HG02798 (cell line): ENCODE measurements at regions not wholly inside any gene's neighbourhood (a gene's known extent, or its start where the extent isn't known, plus 50 kb on each side); places are given as distances from the start of the nearest gene placed in this dataset.

Experiments
- ATAC-seq: cut with Tn5 transposase; IDR thresholded peaks from one replicate; pipeline ENCODE4 v1.9.1; 2021; ENCODE audit warnings: mild to moderate bottlenecking; ENCODE audit not compliant: unreplicated experiment, poor library complexity

DNA sequence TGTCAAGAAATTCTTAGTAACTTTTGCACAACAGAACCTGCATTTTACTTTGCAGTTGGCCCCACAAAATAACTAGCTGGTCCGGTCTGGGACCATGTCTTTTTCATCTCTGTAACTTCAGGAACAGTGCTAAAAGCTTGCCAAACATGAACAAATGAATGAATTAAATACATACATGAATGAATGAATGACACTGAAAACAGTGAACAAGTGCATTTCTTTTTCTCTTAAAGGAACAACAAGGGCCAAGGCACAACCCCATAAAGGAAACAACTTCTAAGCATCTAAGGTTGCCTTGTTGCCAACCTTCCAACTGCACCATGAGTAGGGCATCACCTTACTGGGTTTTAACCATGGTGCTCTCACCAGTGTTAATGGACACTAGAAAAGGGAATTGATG is 534.4 kb upstream of the PKN2 start:
- ATAC-seq = no peak

DNA sequence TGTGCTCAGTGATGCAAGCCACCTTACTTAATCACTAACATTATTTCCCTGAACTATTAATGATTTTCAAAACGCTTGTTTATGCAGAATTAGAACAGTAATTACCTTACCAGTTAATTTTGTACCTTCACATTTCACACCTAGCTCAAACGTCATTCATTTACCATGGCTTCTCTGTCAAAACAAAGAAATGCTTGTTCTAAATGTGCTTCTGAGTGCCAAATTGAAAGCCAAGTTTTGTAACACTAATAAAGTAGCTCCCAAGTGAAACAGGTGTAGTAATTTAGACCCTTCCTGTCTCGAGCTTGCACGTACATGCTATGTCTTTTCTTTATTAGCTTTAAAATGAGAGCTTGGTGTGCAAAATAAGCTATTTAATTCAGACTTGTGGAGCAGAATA is 533.7 kb upstream of the PKN2 start:
- ATAC-seq = no peak

DNA sequence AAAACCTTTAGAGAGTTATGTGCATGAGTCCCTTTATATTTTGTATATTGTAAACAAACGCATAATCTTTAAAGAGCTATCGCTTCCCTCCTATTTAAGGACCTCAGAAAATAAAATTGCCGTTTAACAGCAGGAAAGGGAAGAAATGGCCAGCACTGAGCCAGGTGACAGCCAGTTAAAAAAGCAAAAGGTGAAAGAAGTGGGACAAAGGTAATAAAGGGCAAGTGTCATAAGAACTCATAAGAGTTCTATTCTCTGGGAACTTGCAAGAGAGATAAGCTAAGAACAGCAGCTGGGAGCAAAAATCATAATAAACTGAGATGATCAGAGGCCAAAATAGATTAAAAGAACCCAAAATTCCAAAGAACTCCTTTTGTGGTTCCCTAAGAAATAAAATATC is 520.9 kb upstream of the PKN2 start:
- no peak for ATAC-seq

DNA sequence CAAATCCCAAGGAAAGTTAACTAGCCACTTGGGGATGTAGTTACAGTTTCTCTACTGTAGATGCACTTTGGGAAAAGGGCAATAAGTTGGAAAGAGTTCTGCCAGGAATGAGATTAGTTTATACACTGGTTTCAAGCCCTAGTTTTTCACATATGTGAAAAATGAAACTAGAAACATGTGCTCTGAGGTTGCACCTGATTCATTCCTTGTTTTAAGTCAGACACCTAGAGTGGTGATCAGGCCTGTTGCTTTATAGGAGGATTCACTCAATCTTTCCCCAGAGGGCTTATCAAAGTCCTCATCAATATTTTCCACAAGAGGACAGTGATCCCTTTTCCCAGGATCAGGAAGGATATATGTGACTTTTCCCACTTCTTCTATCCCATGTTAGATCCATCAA is 515.9 kb upstream of the PKN2 start:
- no peak for ATAC-seq

DNA sequence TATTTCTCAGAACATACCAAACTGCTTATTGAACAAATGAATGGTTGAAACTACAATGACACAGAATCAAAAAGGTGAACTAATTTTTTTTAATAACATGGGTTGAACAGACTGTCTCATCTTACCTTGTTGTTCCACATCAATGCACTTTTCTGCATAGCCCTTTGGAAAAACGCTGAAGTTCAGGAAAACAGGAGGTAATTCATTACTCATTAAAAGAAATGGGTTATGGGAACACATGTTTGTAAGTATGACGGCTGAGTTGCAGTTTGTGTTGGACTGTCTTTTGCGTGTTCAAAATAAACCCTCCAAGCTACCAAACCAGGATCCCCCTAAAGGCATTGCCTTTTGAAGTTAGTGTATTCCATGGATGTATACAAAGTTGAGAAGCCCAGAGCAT is 514.9 kb upstream of the PKN2 start:
- no peak for ATAC-seq

DNA sequence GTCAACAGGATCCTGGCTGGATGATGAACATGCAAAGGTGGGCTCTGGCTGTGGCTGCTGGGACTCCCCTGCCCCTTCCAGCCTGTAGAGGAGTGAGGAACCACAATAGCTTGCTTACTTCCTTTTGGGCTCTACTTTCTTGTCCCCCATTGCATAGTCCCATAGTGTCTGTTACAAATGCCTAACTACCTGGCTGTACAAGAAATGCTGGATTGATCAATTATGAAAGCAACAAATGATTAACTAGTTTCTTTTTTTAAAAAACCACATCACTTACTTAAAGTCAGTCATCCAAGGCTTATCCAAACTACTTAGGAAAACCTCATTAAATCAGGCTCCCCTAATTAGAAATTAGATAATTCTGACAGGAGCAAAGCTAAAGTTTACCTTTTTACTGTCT is 514.1 kb upstream of the PKN2 start:
- ATAC-seq = no peak

DNA sequence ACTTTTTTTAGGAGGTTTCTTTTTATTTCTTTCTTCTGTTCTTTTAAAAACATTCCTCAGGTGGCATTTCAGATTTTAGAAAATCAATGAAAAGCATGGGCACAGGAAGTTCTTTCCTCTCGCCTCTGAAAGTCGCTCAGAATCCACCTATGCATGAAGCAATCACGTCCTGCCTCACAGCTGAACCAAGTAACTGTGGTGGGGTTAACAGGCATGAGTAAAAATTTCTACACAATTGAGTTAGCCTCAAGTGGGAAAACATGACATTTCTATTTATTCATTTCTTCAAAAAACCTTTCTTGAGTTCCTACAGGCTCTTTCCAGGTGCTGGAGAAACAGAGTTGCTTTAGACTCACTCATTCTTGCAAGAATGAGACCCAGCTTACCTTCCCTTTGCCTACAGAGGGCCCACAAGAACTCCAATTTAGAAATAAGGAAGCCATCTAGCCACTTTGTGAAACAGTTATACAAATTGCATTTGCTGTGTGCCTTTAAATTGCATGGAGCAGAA is 508.9 kb upstream of the PKN2 start:
- ATAC-seq = no peak

DNA sequence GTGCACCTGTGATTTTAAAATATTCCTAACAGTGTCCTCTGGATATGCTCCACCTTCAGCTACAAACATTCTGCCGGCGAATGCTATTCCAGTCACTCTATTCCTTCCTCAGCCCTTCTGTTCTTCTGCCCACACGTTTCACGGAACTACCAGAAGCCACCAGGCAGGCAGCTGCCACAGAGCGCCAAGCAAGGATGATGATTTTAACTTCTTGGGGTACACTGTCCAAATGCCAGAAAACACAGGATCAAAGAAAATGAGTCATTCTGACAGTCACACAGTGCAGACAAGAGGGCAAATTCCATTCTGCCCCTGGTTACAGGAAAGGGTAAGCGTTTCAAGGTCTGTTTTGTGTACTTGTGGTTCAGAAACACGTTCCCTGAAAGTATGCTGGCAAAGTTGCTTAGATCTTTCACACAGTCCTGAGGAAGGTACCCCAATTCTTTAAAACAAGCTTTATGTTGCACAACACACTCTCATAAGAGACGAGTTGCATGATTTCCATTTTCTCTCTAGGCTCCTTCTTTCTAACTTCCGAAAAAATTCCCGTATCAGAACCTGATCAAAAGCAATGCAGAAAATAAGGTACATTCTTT is 508.3 kb upstream of the PKN2 start:
- ATAC-seq = no peak

DNA sequence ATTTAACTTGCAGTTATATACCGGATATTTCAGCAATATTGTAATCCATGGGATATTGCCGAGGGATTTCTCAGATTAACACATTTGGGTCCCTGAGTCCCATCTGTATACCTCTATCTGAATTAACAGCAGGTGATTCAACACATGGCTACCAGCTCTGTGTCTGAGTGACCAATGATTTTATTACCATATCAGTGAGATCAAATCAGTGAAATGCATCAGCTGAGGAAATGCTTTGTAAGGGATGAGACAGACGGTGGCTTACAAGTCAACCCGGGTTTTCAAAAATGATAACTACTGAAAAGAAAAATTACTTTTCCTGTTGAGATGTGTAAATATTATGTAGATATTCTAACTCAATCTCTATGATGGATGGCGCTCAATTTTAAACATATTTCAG is 504.1 kb upstream of the PKN2 start:
- no peak for ATAC-seq

DNA sequence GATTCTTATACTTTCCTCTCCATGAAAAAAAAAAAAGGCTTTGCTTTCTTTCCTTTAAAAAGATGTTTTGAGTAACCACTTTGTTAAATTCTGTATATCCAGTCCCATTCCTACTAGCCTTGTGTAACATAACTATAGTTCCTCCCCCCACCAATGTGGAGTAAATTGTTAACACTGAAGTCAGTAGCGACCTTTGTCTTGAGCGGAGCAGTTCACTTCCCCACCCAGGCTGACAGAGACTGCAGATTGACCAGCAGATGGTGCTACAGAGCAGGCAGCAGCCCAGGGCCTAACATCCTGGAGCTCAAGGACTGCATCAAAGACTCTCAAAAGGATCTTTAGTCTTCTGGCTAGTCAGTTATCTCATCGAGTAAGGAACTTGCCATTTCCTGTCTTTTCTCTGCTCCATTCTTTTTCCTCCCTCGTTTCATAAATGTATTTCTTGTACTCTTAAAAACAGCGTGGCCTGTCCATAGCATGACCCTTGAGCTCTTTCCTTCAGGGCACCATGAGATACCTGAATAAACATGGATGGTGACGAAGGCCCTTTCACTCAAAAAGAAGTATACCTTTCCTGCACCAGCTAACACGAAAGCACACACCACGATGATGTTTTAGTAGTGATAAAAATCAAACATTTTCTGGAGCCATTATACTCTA is 503.5 kb upstream of the PKN2 start:
- ATAC-seq = peak; percentile 97

DNA sequence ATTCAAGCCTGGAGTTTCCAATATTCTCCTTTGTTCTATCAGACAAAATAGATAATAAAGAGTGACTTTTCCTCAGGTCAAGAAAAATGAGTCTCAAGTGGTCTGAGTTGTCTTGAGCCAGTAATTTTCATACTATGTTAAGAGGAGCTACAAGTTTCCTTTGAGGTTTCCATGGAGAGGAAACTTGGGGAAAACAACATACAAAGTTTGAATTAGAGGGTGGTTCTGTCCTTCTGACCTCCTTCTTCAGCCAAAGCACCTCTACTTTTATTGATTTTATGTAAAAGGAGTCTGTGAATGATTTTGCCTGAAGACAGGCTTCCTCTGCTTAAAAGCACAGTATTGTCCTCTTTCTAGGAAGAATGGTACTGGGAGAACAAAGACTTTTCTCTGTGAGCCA is 497.2 kb upstream of the PKN2 start:
- no peak for ATAC-seq

DNA sequence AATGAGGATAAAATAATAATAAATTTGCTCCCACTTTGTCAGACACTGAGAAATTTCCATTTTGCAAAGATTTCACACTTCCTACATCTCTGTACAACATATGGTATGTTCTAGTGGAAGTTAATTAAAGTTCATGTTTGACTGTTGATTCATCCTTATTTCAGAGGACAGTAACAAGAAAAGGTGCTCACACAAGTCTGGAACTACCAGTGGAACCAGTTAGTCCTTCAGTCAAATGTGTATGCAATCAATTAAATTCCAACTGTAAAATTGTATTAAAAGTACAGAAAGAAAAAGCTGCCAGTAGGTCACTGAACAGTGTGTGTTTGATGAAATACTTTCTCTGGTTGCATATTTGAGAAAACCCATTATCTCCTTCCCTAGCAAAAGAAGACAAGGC is 496.0 kb upstream of the PKN2 start:
- no peak for ATAC-seq

DNA sequence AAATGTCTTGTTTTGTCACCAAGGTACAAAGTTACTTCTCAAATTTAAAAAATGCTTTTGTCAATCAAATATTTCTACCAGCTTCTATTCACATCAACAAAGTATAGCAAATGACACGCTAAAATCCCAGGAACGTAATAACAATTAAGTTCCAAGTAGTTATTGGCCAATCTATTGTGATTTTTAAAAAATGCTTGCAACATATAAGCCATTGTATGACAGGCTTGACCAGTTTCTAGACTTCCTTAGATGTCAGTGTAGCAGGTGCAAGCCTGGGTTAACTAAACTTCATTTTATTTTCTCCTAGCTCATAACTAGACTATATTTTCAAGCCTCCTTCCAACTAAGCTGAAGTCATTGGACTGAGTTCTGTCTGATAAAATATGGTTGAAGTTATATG is 494.5 kb upstream of the PKN2 start:
- ATAC-seq = no peak

DNA sequence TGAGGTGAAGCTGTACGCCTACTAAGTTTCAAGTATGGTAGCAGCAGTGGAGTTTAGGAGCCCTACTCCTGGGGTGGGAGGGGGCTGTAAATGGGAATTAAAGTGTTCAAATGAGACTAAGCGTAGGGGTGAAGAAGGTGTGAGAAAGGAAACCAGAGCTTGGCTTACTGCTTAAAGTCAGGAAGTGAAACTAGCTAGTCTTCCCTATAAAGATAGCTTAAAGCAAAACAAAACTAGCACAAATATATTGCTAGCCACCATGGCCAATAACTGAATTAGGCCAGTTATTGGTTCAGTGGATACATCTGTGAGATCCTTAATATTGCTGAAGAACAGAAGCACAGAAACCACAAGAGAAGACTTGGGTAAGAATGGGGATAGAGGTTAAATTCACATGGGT is 492.2 kb upstream of the PKN2 start:
- peak; percentile 90 for ATAC-seq

DNA sequence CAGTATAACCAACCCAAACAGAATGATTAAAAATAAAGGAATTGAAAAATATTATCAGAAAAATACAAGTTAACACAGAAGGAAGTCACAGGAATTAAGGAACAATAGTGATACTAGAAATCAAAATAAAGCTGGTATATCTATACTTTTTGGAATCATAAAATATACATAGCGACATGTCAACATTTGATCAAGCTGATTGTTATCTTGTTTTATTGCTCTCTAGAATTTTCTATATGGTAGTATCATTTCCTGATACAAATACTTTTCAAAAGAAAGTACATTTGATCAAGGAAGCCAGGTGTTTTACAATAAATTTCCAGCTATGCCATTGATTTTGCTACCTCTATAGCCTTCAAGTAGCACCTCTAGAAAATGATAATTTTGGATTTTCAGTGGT is 489.5 kb upstream of the PKN2 start:
- no peak for ATAC-seq

DNA sequence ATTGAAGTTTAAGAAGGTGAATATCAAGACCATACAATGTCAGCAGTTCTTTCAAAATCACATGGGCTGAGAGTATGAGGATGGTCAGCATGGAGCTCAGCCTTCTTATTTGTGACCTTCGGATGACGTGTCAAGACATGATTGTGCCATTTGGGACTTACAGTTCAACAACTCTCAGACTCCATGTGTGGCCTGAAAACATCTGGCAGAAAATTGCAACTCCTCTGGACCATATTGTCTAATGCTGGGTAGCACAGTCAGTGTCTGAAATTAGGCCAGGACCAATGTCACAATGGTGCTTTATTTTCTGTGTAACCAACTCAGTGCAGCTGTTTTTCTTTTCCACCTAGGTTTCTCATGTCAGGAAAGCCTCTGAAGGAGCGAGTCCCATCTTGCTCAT is 483.5 kb upstream of the PKN2 start:
- ATAC-seq = no peak

DNA sequence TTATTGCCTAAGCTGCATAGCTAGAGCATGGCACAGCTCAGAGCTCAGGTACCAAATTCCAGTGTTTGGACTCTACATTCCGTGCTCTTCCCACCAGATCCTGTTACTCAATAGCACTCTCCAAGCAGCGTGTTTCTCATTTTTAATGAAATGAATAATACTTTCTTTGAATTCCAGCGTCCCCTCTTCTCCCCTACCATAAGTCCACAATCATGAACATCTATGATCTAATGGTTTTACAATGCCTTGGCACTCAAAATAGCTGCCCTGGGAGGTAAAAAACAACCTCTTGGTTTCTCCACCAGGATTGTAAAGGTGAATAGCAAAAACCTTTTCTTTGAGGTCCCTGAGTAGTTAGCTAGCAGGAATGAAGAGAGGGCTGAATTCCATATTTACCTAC is 480.0 kb upstream of the PKN2 start:
- ATAC-seq = no peak

DNA sequence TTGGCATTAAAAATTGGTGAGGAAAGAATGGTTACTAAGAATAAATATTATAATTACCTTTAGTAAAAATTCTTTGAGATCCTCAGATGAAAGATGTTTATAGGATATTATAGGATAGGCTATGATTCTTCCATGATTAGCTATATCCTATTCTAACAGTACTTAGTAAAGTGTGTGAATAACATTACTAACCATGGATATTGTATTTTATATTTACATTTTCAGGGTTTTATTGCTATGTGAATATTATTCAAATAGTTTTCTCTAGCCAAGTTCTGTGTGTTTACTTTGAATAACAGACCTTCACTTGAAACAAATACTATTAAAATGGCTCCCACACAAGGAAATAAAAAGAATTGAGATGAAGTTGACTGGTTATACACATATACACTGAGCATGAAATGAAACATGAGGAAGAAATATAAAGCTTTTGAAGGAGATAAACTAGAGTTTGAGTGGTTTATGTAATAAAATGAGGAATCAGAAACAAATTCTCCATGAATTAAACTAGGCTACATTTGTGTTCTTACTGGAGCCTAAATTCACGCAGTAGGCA is 479.4 kb upstream of the PKN2 start:
- ATAC-seq = no peak

DNA sequence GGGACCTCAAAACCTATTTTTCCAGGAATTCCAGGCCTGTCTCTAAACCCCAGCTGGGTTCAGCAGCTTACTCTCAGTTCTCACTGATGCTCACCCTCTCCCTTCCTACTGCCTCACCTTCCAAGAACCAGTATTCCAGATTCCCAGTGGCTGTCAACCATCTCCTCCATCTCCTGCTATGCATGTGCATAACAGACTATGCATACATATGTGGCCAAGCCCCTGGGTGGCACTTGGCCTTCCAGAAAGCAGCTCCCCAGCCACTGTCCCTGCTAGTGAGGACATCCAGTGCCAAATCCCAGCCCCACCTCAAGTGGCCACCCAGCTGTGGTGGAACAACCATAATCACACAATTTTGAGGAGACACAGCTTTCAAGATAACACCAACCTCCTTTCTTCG is 475.7 kb upstream of the PKN2 start:
- ATAC-seq = no peak

DNA sequence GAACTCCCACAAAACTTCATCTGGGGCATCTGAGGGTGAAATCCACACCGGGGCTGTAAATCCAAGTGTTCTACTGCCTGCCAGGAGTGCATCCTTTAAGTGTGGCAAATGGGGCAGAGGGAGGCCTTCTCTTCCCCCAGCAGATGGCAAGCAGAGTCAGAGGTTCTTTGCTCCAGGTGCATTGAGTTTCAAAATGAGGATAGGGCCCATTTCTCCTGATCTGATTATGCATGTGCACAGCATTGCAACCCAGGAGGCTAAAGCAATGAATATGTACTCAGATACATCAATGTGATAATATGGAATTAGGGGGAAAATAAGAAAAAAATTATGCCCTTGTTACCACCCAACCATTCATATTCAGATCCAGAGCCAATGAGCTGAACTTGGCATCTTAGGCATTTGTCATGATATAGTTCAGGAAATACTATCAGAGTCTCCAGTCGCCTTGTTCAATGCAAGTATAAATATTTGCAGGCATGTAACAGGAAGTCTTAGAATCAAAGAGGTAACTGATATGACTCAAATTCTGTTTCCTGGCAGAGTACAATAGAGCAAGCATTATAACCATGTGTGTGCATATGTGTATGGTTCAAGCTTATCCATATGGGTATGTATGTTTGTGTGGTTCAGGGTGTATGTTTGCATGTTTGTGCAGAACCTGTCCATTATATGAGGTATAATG is 473.8 kb upstream of the PKN2 start:
- no peak for ATAC-seq

DNA sequence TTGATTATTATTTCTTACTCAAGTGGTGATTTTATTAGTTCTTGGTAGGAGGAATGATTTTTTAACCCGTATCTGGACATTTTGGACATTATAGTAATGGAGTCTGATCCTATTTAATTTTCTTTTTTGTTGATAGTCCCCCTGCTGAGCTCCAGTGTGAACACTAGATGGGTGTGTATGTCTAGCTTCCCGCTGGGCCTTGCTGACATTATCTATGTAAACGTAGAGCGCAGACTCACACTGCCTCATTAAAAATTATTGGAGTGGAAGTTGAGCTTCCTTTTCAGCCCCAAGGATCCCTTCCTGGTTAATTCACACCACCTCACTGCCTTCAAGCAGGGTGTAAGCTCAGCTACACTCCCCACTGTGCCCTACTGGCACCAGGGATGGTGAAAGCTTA is 467.6 kb upstream of the PKN2 start:
- no peak for ATAC-seq

DNA sequence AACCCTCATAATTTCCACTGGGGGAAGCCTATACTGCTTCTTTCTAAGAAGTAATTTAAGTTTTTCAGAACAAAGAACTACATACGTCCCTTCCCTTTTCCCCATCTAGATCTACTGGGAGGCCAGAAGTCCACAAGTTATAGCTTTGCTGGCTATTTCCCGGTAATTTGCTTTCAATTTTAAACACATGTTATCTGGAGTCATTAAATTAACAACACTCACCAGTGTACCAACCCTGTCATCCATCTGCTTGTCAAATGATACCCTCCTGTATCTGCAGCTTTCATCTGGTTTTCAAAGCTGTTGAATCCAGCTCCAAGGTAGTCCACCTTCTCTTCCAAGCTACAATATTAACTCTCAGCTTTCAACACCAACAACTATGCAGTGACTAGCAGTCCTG is 466.7 kb upstream of the PKN2 start:
- ATAC-seq = no peak
